HS-27A (cell line): ENCODE measurements at regions not wholly inside any gene's neighbourhood (a gene's known extent, or its start where the extent isn't known, plus 50 kb on each side); places are given as distances from the start of the nearest gene placed in this dataset.

ENCODE experiments used
- DNase-seq: peaks from one replicate; pipeline ENCODE4 v3.0.0-alpha.2; 2012; ENCODE audit warnings: low read depth, missing footprints

DNA sequence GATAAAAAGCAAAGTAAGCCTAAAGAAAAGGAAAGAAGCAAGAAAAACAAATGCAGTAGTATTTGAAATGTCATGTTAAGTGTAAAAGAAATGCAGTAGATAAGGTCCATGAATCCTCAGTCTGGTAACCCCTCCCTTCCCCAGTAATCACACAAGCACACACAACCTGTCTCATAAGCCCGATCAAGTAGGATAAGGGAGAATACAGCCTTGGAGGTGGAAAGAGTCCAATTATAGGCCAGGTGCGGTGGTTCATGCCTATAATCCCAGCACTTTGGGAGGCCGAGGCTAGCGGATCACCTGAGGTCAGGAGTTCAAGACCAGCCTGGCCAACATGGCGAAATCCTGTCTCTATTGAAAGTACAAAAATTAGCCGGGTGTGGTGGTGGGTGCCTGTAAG, 117.9 kb downstream of the GADD45G start:
- DNase-seq, result no peak

DNA sequence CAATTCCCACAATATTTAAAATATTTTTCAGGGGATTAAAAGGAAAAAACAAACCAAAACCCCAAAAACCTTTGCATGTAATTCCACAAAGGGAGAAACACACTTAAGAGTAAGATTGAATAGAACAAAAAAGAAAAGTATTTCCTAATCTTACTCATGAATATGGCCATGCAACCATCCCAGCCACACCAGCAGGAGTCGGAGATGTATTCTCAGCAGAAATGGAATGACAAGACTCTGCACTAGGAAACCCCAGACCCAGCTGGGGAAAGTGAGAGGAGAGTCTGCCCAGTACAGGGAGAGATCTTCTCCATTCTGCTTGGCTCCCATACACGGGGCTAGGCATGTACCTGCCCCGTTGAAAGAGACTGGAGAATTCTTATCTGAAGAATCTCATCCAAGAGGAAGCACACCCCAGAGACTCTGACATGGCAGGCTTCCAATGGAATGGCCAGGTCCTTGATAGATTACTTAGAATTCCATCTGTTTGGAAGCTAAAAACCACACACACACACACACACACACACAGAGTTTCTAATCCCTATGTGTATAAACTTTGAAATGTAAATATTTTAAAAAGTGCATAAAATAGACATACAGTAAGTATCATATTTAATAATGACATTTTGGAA, 118.8 kb downstream of the GADD45G start:
- no peak for DNase-seq

DNA sequence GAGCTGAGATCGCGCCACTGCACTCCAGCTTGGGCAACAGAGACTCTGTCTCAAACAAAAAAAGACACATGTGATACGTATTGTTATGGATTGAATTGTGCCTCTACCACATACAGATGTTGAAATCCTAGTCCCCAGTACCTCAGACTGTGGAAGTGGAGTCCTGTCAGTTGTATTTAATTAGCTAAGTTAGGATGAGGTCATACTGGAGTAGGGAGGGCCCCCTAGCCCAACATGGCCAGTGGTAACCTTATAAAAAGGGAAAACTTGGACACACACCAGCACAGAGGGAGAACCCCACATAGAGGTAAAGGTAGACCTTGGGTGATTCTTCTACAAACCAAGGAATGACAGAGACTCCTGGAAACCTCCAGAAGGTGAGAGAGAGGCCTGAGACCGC, 119.8 kb downstream of the GADD45G start:
- no peak for DNase-seq

DNA sequence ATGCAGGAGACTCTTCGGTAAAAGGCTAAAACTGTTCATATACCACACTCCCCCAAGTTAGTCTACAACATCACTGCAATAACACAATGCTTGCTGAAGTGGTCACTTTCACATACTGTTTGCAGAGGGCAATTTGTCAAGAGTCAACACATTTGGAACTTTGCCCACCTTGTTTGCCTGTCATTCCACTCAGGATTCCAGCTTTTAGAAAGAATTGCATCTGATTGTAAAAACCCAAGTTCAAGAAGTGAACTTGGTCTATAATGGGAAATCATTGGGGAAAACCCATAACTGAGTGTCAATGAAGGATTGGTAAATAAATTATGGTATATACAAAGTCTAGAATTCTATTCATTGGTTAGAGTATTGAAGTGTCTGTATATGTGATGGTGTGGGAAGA, 120.5 kb downstream of the GADD45G start:
- DNase-seq, result no peak

DNA sequence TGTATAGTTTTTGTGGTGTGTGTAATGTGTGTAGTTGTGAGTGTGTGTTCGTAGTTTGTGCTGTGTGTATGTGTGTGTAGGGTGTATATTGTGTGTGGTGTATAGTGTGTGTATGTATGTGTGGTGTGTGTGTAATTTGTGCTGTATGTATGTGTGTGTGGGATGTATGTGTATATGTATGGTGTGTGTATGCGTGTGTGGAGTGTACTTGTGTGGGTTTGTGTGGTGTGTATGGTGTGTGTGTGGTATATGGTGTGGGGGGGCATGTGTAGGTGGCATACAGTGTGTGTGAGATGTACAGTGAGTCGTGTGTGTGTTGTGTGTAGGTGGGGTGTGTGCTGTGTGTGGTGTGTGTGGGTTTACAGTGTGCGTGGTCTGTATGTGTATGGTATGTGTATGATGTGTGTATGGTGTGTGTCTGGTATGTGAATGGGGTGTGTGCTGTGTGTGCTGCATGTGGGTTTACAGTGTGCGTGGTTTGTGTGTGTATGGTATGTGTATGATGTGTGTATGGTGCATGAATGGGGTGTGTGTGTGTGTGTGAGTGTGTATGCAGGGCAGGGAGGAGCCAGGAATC, 125.2 kb downstream of the GADD45G start:
- no peak for DNase-seq

DNA sequence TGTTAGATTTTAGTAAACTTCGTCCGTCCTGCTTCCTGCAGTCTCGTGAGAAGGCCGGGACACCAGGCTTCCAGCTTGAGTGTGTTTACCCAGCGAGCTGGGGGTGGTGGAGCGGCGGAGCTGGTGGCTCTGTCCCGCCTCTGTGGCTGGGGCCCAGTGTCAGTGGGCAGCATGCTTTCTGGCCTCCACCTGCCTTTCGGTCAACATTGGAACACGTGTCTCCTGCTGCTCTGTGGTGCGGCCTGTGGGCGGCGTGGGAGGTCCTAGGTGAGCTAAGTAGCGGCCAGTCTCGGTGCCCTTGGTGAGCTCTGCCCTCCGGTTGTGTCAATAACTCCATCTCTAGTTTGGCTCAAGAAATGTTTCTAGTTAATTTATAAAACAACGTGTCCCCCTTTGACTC, 125.9 kb downstream of the GADD45G start:
- no peak for DNase-seq

DNA sequence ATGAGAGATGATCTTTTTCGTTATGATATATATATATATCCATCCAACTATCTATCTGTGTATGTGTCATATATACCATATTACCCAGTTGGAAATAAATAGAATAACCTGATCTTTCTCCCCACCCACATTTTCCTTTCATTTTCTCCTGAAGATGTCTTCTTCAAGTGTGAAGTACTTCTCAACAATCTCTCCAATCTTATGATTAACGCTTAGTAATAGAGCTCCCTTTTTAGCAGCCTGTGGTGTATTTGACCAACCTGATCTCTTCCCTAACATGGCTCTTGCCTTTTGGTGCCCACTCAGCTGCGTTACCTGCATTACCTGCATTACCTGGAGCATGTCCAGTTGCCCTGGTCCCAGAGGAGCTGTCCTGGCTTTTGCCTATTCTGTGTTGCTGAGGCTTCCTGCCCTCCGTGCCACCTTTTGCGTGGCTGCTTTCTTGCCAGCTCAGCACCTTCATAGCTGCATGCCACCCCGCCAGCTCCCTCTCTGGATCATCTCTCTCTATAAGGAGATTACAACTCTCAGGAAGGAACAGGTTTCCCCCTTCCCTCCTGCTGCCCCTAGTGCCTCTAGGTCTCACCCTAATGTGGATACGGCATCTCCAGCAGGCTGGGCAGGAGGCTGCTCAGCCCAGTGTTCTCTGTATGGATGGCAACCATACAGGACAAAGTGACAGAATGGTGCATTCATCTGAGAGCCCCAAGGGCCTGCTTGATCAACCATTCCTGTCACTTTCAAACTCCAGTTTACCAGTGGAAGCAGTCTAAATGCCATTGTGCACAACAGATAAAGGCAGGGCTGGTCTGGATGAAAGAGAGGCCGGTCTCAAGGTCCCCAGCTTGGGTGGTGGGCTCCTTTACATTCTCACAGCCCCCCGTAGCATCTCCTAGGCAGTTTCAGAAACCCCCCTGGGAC, 126.7 kb downstream of the GADD45G start:
- DNase-seq, result no peak

DNA sequence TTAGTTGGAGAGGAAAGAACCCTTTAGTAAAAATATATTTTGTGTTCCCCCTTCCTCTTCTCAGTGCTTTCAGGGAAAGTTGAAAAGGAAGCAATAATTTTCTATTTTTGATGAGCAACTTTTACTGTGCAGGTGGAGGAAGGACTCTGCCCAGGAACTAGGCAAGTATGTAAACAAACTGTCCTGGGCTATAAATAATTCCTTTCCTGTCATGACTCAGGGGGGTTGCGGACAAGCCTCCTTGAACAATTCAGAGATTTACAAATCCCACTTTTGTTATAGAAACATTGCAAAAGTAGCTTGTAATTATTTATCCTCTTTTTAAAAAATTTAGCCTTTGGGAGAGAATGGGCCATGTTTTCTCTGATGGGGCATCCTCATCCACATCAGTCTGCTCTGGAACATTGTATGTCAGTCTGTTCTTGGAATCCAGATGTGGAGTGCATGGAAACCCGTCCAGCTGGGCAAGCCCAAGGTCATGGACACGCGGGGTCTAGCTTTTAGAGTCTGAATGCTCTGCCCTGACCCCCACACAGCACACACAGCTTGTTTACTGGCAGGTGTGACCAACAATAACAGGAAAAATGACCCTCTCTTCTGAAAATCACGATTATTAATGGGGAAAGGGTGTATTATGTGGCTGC, 127.6 kb downstream of the GADD45G start:
- DNase-seq, result no peak

DNA sequence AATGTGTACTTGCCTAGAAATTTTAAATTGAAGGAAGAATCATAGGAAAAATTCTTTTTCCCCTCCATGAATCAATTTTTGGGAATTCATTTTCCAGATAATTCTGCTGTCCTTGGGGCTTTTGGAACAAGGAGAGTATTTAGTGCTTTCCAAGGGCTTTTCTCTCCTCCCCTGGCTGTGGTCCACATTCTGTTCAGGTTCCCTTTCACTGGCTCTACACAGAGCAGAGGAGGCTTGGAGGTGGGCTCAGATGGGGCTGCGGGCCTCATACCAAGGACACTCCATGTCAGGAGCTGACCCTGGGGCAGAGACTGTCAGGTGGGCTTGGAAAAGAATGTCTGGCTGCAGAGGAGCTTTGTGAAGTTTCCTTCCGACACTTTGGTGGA, 128.1 kb downstream of the GADD45G start:
- DNase-seq, result no peak

DNA sequence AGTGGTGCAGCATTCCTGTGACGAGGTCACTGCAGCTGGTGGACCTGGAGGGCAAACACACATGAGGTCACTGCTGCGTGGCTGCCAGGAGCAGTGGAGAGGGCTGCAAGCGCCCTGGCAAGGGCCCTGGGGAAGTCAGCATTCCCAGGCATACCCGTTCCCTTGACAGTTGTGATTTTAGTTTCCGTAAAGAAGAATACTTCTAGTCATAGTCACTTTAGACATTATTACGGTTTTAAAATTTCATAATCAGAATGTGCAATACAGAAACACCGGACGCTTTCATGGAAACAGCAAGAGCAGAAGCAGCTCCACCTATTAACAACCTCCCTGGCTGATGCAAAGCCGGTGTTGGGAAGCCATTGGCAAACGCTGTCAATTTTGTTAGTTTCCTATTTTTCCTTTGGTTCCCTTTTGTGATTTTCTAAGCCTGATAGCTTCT, 129.8 kb downstream of the GADD45G start:
- no peak for DNase-seq

DNA sequence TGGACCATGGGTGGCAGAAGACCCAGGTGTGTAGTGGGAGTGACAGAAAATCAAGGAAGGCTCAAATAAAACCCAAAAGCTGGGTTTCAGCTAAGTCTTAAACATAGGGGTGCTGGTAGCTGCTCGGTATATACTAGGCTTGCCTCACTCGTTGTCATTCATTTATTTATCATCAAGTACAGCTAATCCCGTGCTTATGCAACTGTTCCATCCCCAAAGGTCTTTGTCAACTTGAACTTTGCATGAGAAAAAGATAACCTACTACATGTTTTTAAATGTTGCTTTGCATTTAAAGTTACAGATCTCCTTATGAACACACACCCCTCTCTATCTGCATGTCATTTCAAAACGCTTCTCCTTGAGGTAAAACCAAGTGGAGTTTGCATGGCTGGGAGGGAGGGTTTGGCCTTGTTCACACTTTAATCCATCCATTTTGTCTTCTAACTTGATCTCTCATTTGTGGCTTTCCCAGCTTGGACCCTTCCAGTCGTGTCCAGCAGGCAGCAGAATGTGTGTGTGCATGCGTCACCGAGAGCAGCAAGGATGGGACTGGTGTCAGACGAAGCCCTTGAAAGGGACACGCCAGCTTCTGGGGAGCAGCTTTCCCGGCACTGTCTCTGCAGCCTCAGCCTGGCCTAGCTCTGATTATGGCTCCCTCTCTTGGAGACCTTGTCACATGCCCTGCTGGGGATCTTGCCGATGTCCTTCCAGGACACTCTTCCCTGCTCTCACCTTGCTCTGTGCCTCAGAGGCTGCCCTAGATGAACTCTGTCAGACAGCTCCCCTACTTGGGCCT, 133.5 kb downstream of the GADD45G start:
- no peak for DNase-seq

DNA sequence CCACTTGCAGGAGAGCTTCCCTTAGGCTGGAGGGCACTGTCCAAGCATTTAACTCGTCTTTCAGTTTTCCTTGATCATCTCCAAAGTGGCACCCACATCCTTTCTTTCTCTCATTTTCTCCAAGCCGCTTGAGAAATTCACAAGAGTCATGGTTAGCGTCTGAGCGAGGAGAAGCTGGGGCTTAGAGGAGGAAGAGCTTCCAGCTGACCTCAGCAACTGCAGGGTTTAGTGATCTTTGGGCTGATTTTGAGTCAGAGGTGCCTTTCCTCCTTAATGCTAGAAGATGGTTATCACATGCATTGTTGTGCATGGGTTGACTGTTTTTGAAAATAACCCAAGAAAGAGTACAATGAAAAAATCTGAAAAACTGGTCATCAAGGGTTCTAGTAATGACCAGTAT, 134.7 kb downstream of the GADD45G start:
- DNase-seq, result no peak

DNA sequence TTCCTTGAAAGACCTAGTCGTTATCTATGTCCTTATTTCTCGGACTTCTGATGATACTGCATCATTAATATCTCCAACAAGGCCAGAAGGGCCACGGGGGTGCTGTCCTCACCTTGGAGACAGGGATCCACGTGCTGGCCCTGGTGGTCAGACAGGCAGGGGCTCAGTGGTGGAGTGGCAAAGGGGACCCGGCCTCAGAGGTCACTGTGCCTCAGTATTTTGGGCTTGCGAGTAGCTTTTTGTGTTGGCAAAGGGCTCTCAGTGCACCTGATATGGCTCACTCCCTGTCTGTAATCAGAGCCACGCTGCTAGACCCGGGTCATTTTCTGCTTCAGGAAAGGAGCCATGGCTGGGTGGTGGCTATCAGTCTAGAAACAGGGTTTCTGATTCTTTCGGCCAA, 135.1 kb downstream of the GADD45G start:
- DNase-seq, result no peak

DNA sequence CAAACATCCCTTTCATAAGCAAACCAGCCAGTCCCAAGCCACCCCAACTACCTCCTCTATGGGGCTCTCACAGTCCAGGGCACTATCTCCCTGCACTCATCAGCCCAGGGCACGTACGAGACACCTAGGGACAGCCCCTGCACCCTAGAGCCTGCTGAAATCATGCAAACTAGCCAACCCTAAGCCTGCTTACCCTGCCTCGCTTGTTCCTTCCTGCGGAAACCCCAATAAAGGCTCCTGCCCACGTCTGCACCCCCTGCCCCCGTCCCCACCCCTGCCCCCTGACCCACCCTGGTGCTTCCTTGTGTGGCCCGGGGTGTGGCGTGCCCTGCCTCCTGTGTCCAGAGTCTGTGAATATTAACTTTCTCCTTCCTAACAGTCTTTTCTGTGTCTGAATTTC, 135.9 kb downstream of the GADD45G start:
- DNase-seq, result no peak

DNA sequence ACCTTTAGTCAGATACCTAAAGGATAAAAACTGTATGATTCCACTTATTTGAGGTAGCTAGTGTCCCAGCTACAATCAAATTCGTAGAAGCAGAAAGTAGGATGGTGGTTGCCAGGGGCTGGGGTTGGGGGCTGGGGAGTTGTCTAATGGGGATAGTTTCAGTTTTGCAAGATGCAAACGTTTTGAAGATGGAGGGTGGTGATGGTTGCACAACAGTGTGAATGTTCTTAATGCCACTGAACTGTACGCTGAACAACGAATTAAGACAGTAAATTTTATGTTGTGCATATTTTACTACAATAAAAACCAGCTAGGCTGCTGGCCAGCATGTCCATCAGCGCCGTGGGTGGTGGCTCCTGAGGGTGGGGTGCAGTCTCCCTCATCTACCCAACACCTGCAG, 137.8 kb downstream of the GADD45G start:
- DNase-seq, result no peak

DNA sequence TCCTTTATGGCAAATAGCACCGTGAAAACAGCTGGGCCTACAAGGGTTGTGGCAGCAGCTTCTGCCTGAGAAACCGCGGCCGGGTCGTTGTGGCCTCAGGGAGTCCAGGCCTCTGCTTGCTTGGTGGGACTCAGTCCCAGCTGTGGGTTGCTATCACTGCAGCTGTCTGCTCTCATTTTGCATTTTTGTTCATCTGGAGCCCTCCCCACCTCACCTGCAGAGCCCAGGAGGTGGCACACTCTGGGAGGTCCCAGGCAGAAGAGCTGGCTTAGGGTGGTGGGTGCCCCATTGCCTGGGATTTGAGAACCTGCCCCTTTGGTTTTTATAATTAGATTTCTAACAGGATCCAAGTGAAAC, 138.4 kb downstream of the GADD45G start:
- no peak for DNase-seq

DNA sequence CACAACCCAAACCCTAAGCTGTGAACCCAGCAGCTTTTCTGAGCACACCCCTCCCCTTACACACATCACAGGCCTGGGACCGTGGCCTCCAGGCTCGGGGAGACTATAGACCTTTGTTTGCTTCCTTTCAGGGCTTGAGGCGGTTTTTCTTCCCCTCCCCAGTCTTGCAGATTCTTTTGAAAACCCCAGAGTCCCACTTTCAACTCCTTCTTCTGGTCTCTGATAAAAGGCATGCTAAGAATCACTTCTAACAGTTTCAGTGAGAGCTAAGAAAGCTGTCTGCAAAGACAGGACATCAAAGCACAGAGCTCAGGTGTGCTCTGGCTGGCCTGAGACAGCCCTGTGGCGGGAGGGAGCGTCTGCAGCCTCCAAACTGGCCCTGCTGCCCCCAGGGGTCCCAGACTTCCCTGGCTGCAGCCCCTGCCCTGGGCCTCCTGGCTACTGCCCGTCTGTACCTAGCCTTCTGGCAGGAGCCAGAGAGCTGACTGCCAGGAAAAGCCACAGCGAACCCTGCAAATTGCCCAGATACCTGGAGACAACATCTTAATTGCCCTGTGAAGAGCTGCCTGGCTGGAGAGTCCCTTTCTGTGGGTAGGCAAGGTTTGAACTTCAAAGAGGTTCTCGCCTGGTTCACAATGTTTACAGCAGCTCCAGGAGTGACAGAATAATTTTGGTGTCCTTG, 138.9 kb downstream of the GADD45G start:
- DNase-seq, result no peak

DNA sequence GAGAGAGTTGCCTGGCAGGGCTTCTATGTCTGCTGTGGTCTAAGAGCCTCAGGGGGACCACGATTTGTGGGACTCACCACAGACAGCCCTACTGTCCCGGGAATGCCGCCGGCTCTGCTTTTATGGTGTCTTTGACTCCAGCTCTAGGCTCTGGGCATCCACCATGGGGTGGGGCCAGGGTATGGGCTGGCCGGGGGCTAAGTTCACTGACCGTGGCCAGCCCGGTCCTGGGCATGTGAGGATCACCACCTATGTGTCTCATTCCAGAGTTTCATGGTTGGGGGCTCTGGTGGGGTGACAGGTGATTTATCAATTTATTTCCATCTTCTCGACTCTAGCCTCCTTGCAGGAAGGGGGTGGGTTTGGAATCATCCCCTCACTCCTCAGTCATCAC, 139.4 kb downstream of the GADD45G start:
- DNase-seq, result no peak

DNA sequence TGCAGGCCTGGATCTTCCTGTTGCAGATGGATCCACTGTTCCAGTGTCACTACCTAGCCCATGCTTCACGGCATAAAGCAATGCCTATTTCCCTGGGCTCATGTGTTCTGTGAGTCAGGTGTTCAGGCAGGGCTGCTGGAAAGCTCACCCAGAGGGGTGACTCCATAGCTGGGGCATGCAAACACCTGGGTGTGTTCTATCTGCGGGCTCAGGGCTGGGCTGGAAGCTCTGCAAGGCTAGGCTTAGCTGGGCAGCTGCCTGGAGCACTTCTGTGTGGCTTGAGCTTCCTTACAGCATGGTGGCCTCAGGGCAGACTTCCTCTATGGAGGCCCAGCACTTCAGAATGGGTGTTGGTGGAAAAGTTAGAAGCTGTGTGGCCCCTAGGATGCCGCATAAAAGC, 139.9 kb downstream of the GADD45G start:
- no peak for DNase-seq

DNA sequence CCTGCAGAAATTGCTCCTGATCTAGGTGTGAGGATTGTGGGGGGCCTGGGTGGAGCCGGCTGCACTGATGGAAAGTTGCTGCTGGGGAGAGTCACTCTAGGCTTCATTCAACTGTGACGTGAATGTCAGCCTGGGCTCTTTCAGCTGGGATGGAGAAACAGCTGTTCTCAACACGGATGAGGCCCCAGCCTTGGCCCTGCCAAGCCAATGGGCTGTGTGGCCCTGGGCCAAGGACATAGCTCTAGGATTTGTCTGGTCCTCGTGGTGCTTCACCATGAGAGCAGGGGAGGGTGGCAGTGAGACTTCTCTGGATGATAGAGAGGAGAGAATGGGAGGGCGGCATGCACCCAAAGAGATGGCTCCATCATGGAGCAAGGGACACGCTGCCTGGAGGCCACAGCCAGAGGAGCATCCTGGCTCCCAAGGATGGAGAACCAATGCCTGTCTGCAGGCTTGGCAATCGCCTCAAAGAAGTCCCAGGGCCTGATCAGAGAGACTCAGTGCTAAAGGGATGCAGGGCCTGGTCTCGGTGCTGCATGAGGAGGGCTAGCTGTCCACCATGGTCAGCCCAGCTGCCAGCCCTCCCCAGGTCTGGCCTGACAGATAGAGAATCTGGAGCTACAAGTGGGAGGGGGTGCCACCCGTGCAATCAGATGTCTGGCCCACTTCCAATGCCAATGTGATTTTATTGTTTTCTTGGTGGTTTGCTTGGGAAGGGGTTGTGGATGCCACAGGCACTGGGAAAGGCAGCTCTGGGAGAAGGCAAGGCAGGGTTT, 141.0 kb downstream of the GADD45G start:
- no peak for DNase-seq
